Gastroesophageal sphincter (tissue), 3 donors: ENCODE measurements at regions not wholly inside any gene's neighbourhood (a gene's known extent, or its start where the extent isn't known, plus 50 kb on each side); places are given as distances from the start of the nearest gene placed in this dataset.

Experiments used
- CTCF ChIP-seq, 4 experiments: fragments of 200-600 bp in 2 of 4; fragments of 450-650 bp in 2 of 4; sonication (generic) in 1 of 4; IDR thresholded peaks; one replicate each; pipeline ENCODE4 v1.5.1; 2017 to 2019; ENCODE audit warnings: antibody characterized with exemption in 4 of 4, mild to moderate bottlenecking in 2 of 4, moderate library complexity in 2 of 4
- EP300 ChIP-seq: sonication (generic); formaldehyde crosslinking; IDR thresholded peaks from one replicate; pipeline ENCODE4 v1.6.1; 2017; ENCODE audit warnings: antibody characterized with exemption, mild to moderate bottlenecking
- POLR2A ChIP-seq, 2 donors: fragments of 450-650 bp; IDR thresholded peaks; one replicate each; pipeline ENCODE4 v1.6.1; 2017; ENCODE audit warnings: antibody characterized with exemption in 2 of 2, mild to moderate bottlenecking in 2 of 2, moderate library complexity in 1 of 2

DNA sequence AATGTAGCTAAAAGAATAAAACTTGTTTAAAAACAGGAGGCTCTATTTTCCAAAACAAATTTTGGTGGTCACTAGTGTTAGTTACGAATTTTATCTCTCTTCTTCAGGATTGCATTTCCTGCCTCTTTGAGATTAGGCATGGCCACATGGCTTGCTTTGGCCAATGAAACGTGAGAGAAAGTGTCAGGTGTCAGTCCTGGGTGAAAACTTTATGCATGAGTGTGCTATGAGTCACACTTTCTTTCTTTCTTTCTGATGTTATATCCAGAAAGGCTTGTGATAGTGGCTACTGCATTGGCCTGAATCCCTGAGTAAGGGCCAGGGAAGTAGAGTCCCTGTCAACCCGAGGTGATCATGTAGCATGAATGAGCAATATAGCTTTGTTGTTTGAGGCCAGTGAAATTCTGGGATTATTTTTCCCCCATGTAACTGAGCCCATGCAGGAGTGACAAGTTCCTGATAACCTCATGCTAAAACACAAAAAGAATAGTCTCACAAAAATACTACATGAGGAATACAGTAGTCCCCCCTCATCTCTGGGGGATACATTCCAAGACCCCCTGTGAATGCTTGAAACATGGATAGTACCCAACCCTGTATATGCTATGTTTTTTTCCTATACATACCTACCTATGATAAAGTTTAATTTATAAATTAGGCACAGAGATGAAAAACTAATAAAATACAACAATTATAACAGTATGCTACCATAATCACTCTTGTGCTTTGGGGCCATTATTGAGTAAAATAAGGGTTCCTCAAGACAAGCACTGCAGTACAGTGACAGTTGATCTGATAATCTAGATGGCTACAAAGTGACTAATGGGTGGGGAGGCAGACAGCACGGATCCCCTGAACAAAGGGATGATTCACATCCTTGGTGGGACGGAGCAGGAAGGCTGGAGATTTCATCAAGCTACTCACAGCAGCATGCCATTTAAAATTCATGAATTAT lies 109.5 kb downstream of the CDC42EP3 start:
- TF ChIP-seq CTCF (IDR thresholded peaks at IDR 0.05) (no peak), POLR2A (IDR thresholded peaks at IDR 0.05) (no peak), EP300 (no peak)
